DOHH2 (cell line): ENCODE measurements at regions not wholly inside any gene's neighbourhood (a gene's known extent, or its start where the extent isn't known, plus 50 kb on each side); places are given as distances from the start of the nearest gene placed in this dataset.

Source experiments
- H3F3A ChIP-seq: fragments of 200-600 bp; sonication (generic), shearing (Covaris generic); 2 replicates; pipeline ENCODE4 v1.6.0; 2016; ENCODE audit warnings: antibody characterized with exemption, mild to moderate bottlenecking; ENCODE audit not compliant: control insufficient read depth, insufficient read depth
- H3K27ac ChIP-seq: fragments of 200-600 bp; sonication (generic); 2 replicates; pipeline ENCODE4 v1.5.1; 2014; ENCODE audit warnings: low read depth, mild to moderate bottlenecking, low read length, moderate library complexity
- H3K27me3 ChIP-seq: fragments of 200-600 bp; sonication (generic); 2 replicates; pipeline ENCODE4 v1.6.1; 2014; ENCODE audit warnings: mild to moderate bottlenecking, low read length, mixed read lengths; ENCODE audit not compliant: control insufficient read depth
- H3K36me3 ChIP-seq: fragments of 200-600 bp; sonication (generic); 2 replicates; pipeline ENCODE4 v1.6.1; 2014; ENCODE audit warnings: mild to moderate bottlenecking, low read length, moderate library complexity, mixed read lengths; ENCODE audit not compliant: control insufficient read depth
- H3K4me1 ChIP-seq: fragments of 200-600 bp; sonication (generic); 2 replicates; pipeline ENCODE4 v1.6.1; 2014; ENCODE audit warnings: mild to moderate bottlenecking, low read length, mixed read lengths; ENCODE audit not compliant: control insufficient read depth
- H3K4me2 ChIP-seq: fragments of 200-600 bp; sonication (generic); 2 replicates; pipeline ENCODE4 v1.6.0; 2014; ENCODE audit warnings: mild to moderate bottlenecking, low read length, moderate library complexity
- H3K4me3 ChIP-seq: fragments of 200-600 bp; sonication (generic); 2 replicates; pipeline ENCODE4 v1.5.1; 2014; ENCODE audit warnings: mild to moderate bottlenecking, low read length, mixed read lengths
- H3K79me2 ChIP-seq: fragments of 200-600 bp; sonication (generic); 2 replicates; pipeline ENCODE4 v1.6.1; 2014; ENCODE audit warnings: mild to moderate bottlenecking, low read length, mixed read lengths; ENCODE audit not compliant: control insufficient read depth
- H3K9me2 ChIP-seq: fragments of 200-600 bp; sonication (generic); replicated peaks from 2 replicates; pipeline ENCODE4 v1.6.1; 2014; ENCODE audit warnings: mild to moderate bottlenecking, low read length, mixed read lengths; ENCODE audit not compliant: control insufficient read depth
- H3K9me3 ChIP-seq: fragments of 200-600 bp; sonication (generic); 2 replicates; pipeline ENCODE4 v1.6.1; 2014; ENCODE audit warnings: antibody characterized with exemption, low read length, mixed read lengths; ENCODE audit not compliant: control insufficient read depth, insufficient read depth
- H4K20me1 ChIP-seq: fragments of 200-600 bp; sonication (generic); 2 replicates; pipeline ENCODE4 v1.6.0; 2014; ENCODE audit warnings: low read depth, mild to moderate bottlenecking, antibody characterized with exemption, low read length, moderate library complexity; ENCODE audit not compliant: control insufficient read depth, insufficient read depth
- CTCF ChIP-seq: fragments of 200-600 bp; sonication (generic); IDR thresholded peaks from one replicate; pipeline ENCODE4 v1.5.1; 2014; ENCODE audit warnings: antibody characterized with exemption, mild to moderate bottlenecking, low read depth, low read length; ENCODE audit not compliant: poor library complexity, severe bottlenecking
- EZH2phosphoT487 ChIP-seq: fragments of 200-600 bp; sonication (generic); IDR thresholded peaks from 2 replicates; pipeline ENCODE4 v1.6.1; 2017; ENCODE audit warnings: borderline replicate concordance, mild to moderate bottlenecking, antibody characterized with exemption, low read length, moderate library complexity, mixed read lengths

- Histone ChIP-seq H3K9me3 (no peaks in the 10 kb centered on the region), H3K79me2 (no peaks in the 10 kb centered on the region), H3K4me1 (no peaks in the 10 kb centered on the region), H3K4me2 (no peak overlapping the region), H3K27ac (no peak overlapping the region), H3K4me3 (no peak overlapping the region), H4K20me1 (no peaks in the 10 kb centered on the region), H3K27me3 (peaks cover 27% of the 10 kb centered on the region), H3K36me3 (no peaks in the 10 kb centered on the region), H3F3A (no peaks in the 10 kb centered on the region), H3K9me2 (no peaks in the 10 kb centered on the region)
- TF ChIP-seq EZH2phosphoT487: no peak
- no peak for TF ChIP-seq CTCF
Measured at GRCh38 chr17:51347851-51348584, 87.7 kb downstream of the UTP18 start.

GRCh38 chr17:51351080-51351479 lies 90.7 kb downstream of the UTP18 start:
- Histone ChIP-seq H3F3A (no peaks in the 10 kb centered on the region), H3K36me3 (no peaks in the 10 kb centered on the region), H3K27ac (no peak overlapping the region), H4K20me1 (no peaks in the 10 kb centered on the region), H3K9me2 (no peaks in the 10 kb centered on the region), H3K4me3 (no peak overlapping the region), H3K4me2 (no peak overlapping the region), H3K27me3 (peaks cover 27% of the 10 kb centered on the region), H3K9me3 (no peaks in the 10 kb centered on the region), H3K79me2 (no peaks in the 10 kb centered on the region), H3K4me1 (no peaks in the 10 kb centered on the region)
- TF ChIP-seq EZH2phosphoT487: no peak
- no peak for TF ChIP-seq CTCF

GRCh38 chr17:51351890-51352289 lies 91.5 kb downstream of the UTP18 start:
- Histone ChIP-seq H3K79me2 (no peaks in the 10 kb centered on the region), H3K9me2 (no peaks in the 10 kb centered on the region), H3K9me3 (no peaks in the 10 kb centered on the region), H3F3A (no peaks in the 10 kb centered on the region), H3K4me1 (no peaks in the 10 kb centered on the region), H3K27me3 (peaks cover 27% of the 10 kb centered on the region), H3K4me2 (no peak overlapping the region), H3K4me3 (no peak overlapping the region), H4K20me1 (no peaks in the 10 kb centered on the region), H3K27ac (no peak overlapping the region), H3K36me3 (no peaks in the 10 kb centered on the region)
- TF ChIP-seq CTCF (no peak), EZH2phosphoT487 (no peak)
